Activated CD4-positive, alpha-beta memory T cell treated with anti-CD3 and anti-CD28 coated beads, Interleukin-2, amount 10 ng/mL, durations not matched to agents 7 days and 5 days (primary cell): ENCODE measurements at regions not wholly inside any gene's neighbourhood (a gene's known extent, or its start where the extent isn't known, plus 50 kb on each side); places are given as distances from the start of the nearest gene placed in this dataset.
"Not testable (repeated sequence)": the region's sequence is repeated elsewhere in the genome, so short reads cannot be mapped to it uniquely, and the experiment has no call there.

Experiments used
- CTCF ChIA-PET: fragments of 350-600 bp; sonication (Branson Sonifier 250); formaldehyde crosslinking; loops from one replicate; lab custom pipeline; 2021; ENCODE audit warnings: antibody characterized with exemption, inconsistent platforms; lab: Charles Lee
- POLR2A ChIA-PET: fragments of 350-600 bp; sonication (Branson Sonifier 250); formaldehyde crosslinking; loops from one replicate; lab custom pipeline; 2021; ENCODE audit warnings: antibody characterized with exemption; lab: Charles Lee
- DNase-seq: peaks from one replicate; pipeline ENCODE4 v3.0.0-alpha.2; 2020
- H3K27ac Mint-ChIP-seq: one replicate; pipeline ENCODE4 v1.8.0; 2021; ENCODE audit warnings: mild to moderate bottlenecking, mixed read lengths
- H3K27me3 Mint-ChIP-seq: one replicate; pipeline ENCODE4 v1.8.0; 2021; ENCODE audit warnings: mixed read lengths
- H3K36me3 Mint-ChIP-seq: one replicate; pipeline ENCODE4 v1.8.0; 2021; ENCODE audit warnings: low read depth, mixed read lengths
- H3K4me1 Mint-ChIP-seq: one replicate; pipeline ENCODE4 v1.8.0; 2021; ENCODE audit warnings: mixed read lengths
- H3K4me3 Mint-ChIP-seq: one replicate; pipeline ENCODE4 v1.8.0; 2021; ENCODE audit warnings: mild to moderate bottlenecking, mixed read lengths
- H3K9me3 Mint-ChIP-seq: one replicate; pipeline ENCODE4 v1.8.0; 2021; ENCODE audit warnings: mixed read lengths

- no peaks in the 10 kb centered on the region for H3K36me3 Mint-ChIP-seq
- DNase-seq, result no peak
- H3K27me3 Mint-ChIP-seq, result no peaks in the 10 kb centered on the region
- H3K27ac Mint-ChIP-seq, result no peak overlapping the region
- peaks cover 15% of the 10 kb centered on the region for H3K4me1 Mint-ChIP-seq
- ChIA-PET CTCF (interaction anchor here (1.9 kb wide), 1 partner anchor 17 kb away, joined by 4 read pairs; no protein-coding TSS in a partner anchor), POLR2A (no interaction called here)
- no peak overlapping the region for H3K4me3 Mint-ChIP-seq
- H3K9me3 Mint-ChIP-seq, result peaks cover 11% of the 10 kb centered on the region
These were observed 507.9 kb downstream of the TTLL7 start for GRCh38 chr1:83490988-83491387.

GRCh38 chr1:83488105-83488504 is 510.8 kb downstream of the TTLL7 start:
- peaks cover 20% of the 10 kb centered on the region for H3K4me1 Mint-ChIP-seq
- H3K27me3 Mint-ChIP-seq, H3K4me3 Mint-ChIP-seq, H3K9me3 Mint-ChIP-seq, H3K36me3 Mint-ChIP-seq, CTCF ChIA-PET, POLR2A ChIA-PET, DNase-seq, H3K27ac Mint-ChIP-seq: not testable (repeated sequence)

DNA sequence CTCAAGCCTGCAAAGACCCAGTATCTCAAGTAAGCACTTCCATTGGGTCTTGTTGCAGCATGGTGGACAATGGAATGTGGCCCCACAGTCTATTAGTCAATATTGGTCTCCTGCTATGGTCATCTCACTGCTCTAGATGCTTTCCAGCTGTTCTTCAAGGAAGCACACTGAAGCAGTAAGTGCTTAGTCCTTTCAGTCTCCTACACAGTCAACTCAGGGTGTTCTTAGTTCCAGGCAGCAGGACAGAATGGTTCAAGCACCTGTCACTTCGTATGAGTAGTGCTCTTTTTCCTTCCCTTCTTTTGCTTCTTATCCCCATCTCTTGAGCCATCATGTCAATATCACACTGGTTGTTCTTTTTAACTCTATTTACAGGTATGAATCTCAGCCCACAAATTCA is 511.5 kb downstream of the TTLL7 start:
- CTCF ChIA-PET, POLR2A ChIA-PET, H3K4me3 Mint-ChIP-seq, DNase-seq, H3K27ac Mint-ChIP-seq, H3K36me3 Mint-ChIP-seq, H3K9me3 Mint-ChIP-seq, H3K27me3 Mint-ChIP-seq: not testable (repeated sequence)
- H3K4me1 Mint-ChIP-seq, result peaks cover 20% of the 10 kb centered on the region

DNA sequence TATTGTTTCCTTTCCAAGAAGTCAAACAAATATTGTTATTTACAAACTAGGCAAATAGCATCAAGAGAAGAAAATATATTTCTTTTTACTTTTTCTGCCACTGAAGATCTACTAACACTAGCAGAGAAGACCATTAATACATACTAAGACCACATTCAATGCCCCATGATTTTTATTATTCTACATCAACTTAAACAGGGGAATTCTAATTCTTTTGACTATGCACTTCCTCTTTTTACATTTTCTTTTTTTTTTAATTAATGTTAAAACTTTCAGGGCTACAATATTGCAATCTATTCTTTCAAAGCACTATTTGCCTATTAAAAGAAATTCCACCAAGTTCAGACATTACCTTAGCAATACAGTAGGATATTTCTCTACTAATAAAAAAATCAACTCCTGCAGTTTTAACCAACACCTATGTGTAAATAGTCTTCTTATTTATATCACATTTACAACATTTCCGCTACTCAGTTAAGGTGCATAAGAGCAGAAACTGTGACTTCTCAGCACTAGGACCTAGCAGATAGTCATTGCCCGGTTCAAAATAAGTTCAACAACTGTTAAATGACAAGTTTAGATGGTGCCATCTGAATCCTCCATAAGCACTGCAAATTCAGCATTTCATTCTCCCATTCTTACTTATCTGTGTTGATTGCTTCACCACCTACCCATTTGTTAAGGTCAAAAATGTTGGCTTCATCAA is 513.5 kb downstream of the TTLL7 start:
- H3K27ac Mint-ChIP-seq, POLR2A ChIA-PET, DNase-seq, CTCF ChIA-PET, H3K36me3 Mint-ChIP-seq, H3K9me3 Mint-ChIP-seq, H3K27me3 Mint-ChIP-seq, H3K4me3 Mint-ChIP-seq: not testable (repeated sequence)
- H3K4me1 Mint-ChIP-seq, result peaks cover 22% of the 10 kb centered on the region

GRCh38 chr1:83481284-83481683 is 517.6 kb downstream of the TTLL7 start:
- DNase-seq, H3K4me3 Mint-ChIP-seq, H3K27ac Mint-ChIP-seq, H3K9me3 Mint-ChIP-seq, H3K36me3 Mint-ChIP-seq, H3K4me1 Mint-ChIP-seq, POLR2A ChIA-PET, CTCF ChIA-PET, H3K27me3 Mint-ChIP-seq: not testable (repeated sequence)

GRCh38 chr1:83479591-83480239 is 519.2 kb downstream of the TTLL7 start:
- POLR2A ChIA-PET, H3K4me1 Mint-ChIP-seq, H3K9me3 Mint-ChIP-seq, H3K4me3 Mint-ChIP-seq, DNase-seq, H3K36me3 Mint-ChIP-seq, CTCF ChIA-PET, H3K27me3 Mint-ChIP-seq, H3K27ac Mint-ChIP-seq: not testable (repeated sequence)

- H3K4me1 Mint-ChIP-seq, POLR2A ChIA-PET, H3K27ac Mint-ChIP-seq, H3K27me3 Mint-ChIP-seq, H3K36me3 Mint-ChIP-seq, DNase-seq, H3K4me3 Mint-ChIP-seq, H3K9me3 Mint-ChIP-seq, CTCF ChIA-PET: not testable (repeated sequence)
These were observed 520.8 kb downstream of the TTLL7 start for GRCh38 chr1:83478127-83478526.

DNA sequence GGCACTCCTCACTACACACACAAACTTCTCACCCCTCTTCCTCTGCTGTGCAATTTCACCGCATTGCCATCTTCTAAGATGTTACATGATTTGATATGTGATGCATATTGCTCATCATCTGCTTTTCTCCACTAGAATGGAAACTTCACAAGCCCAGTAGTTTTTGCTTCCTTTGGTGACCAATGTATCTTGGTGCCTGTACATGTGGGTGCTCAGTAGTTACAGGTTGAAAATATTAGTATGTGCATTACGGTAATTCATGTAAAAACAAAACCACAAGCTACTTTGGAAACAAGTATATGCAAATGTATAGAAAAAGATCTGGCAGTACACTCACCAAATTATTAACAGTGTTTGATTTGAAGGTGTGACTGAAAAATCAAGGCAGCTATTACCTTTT is 522.4 kb downstream of the TTLL7 start:
- DNase-seq, H3K9me3 Mint-ChIP-seq, H3K27me3 Mint-ChIP-seq, H3K27ac Mint-ChIP-seq, CTCF ChIA-PET, POLR2A ChIA-PET, H3K4me3 Mint-ChIP-seq, H3K36me3 Mint-ChIP-seq, H3K4me1 Mint-ChIP-seq: not testable (repeated sequence)

DNA sequence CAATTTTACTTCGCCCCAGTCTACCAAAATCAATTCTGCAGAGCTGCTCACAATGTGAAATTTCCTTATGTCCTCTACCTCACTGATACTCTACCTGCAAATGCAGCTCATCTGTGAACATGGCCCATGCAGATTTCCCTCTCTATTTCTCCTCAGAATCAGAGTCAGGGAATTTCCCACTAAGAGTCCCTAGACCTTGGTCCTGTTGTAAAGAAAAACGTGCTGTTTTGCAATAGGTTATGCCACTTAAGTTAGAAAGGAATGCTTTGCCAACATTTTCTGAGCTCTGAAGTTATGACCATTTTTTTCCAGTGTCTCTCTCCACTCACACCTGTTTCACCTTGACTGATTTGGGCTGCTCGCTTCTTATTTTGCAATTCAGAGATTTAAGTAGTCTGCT is 524.0 kb downstream of the TTLL7 start:
- POLR2A ChIA-PET, H3K9me3 Mint-ChIP-seq, H3K4me3 Mint-ChIP-seq, DNase-seq, H3K27ac Mint-ChIP-seq, H3K27me3 Mint-ChIP-seq, H3K4me1 Mint-ChIP-seq, H3K36me3 Mint-ChIP-seq, CTCF ChIA-PET: not testable (repeated sequence)

DNA sequence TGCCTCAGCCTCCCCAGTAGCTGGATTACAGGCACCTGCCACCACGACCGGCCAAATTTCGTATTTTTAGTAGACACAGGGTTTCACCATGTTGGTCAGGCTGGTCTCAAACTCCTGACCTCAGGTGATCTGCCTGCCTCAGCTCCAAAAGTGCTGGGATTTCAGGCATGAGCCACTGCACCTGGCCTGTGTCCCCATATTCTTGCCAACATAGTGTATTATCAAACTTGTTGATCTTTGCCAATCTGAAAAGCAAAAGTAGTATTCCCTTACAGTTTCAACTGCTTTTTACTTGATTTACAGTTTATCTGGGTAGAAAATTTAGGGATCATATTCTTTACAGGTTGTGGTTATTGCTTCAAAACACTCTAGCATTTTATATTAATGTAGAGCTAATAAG is 524.9 kb downstream of the TTLL7 start:
- CTCF ChIA-PET, H3K27me3 Mint-ChIP-seq, H3K9me3 Mint-ChIP-seq, DNase-seq, H3K36me3 Mint-ChIP-seq, H3K27ac Mint-ChIP-seq, H3K4me1 Mint-ChIP-seq, H3K4me3 Mint-ChIP-seq, POLR2A ChIA-PET: not testable (repeated sequence)

DNA sequence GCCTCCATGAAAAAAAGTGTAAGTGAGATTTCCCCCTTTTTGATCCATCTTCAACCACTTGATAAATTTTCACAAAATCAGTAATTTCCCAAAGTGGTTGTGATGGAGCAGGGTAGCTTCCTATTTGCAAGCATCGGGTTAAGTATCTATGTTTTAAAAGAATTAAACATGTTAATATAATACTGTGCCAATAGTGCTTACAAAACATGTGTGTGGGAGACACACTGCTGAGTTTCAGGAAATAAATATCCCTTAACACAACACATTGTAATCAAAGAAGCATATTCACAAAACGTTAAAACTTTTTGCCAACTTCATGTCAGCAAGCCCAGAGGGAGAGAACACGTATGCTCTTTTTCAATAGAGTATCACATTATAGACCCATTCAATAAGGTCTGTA is 526.9 kb downstream of the TTLL7 start:
- H3K9me3 Mint-ChIP-seq, POLR2A ChIA-PET, DNase-seq, H3K4me3 Mint-ChIP-seq, H3K36me3 Mint-ChIP-seq, CTCF ChIA-PET, H3K4me1 Mint-ChIP-seq, H3K27ac Mint-ChIP-seq, H3K27me3 Mint-ChIP-seq: not testable (repeated sequence)

- H3K4me3 Mint-ChIP-seq, CTCF ChIA-PET, DNase-seq, POLR2A ChIA-PET, H3K36me3 Mint-ChIP-seq, H3K27ac Mint-ChIP-seq, H3K9me3 Mint-ChIP-seq, H3K4me1 Mint-ChIP-seq, H3K27me3 Mint-ChIP-seq: not testable (repeated sequence)
These were observed 527.7 kb downstream of the TTLL7 start for GRCh38 chr1:83471272-83471671.

DNA sequence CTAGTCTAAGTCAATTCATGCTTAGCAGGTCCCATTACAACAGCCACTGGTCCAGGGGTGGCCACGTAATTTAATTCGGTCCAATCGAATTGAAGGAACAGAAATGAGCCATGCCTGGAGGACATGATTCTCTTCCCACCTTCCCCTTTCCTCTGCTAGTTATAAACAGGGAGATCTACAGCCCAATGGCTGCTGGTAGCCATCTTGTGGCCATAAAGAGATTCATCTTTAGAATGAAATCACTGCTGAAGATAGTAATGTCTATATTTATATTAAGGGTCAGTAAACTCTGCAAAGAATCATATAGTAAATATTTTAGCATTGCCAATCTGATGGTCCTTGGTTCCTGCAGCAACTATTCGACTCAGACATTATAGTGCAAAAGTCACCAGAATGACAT is 530.6 kb downstream of the TTLL7 start:
- H3K36me3 Mint-ChIP-seq, H3K27me3 Mint-ChIP-seq, H3K4me1 Mint-ChIP-seq, H3K4me3 Mint-ChIP-seq, CTCF ChIA-PET, DNase-seq, H3K9me3 Mint-ChIP-seq, POLR2A ChIA-PET, H3K27ac Mint-ChIP-seq: not testable (repeated sequence)

DNA sequence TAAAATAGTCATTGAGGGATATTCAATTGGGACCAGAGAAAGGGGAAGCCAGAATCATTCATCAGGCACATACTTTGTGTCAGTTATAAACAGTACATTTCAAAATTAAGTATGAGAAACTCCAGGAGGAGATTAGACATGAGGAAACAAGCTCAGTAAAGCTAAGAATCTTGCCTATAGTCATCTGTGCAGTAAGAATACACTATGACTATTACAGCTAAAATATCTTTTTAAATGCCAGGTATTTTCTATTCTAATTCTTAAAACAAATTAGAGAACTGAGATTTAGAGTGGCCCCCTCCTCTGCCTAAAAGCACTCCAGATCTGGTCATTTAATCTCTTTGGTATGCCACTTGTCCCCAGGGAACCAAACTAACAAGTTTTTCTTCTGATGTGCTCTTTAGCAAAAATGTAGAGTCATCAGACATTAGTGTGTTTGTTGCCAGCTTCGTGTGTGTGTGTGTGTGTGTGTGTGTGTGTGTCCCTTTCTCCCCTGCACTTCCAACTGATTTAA is 541.1 kb downstream of the TTLL7 start:
- CTCF ChIA-PET, H3K4me3 Mint-ChIP-seq, H3K36me3 Mint-ChIP-seq, H3K4me1 Mint-ChIP-seq, DNase-seq, H3K9me3 Mint-ChIP-seq, H3K27ac Mint-ChIP-seq, POLR2A ChIA-PET, H3K27me3 Mint-ChIP-seq: not testable (repeated sequence)
